Endodermal cell (in vitro differentiated cells): ENCODE measurements at regions not wholly inside any gene's neighbourhood (a gene's known extent, or its start where the extent isn't known, plus 50 kb on each side); places are given as distances from the start of the nearest gene placed in this dataset.

Source experiments
- DNase-seq: peaks from one replicate; pipeline ENCODE4 v3.0.0-alpha.2; 2017
- H3K27ac ChIP-seq: 2 replicates; pipeline ENCODE4 v1.5.1; 2013; ENCODE audit warnings: mild to moderate bottlenecking, low read depth, low read length, moderate library complexity
- H3K27me3 ChIP-seq: 2 replicates; pipeline ENCODE4 v1.6.1; 2013; ENCODE audit warnings: mild to moderate bottlenecking, low read length, moderate library complexity; ENCODE audit not compliant: insufficient read depth, control insufficient read depth, poor library complexity, severe bottlenecking
- H3K36me3 ChIP-seq: 2 replicates; pipeline ENCODE4 v1.7.0; 2013; ENCODE audit warnings: mild to moderate bottlenecking, low read length, moderate library complexity; ENCODE audit not compliant: control insufficient read depth, insufficient read depth
- H3K4me1 ChIP-seq: one replicate; pipeline ENCODE4 v1.7.0; 2013; ENCODE audit warnings: low read length; ENCODE audit not compliant: control insufficient read depth, insufficient read depth
- H3K4me3 ChIP-seq: 2 replicates; pipeline ENCODE4 v1.5.1; 2013; ENCODE audit warnings: mild to moderate bottlenecking, low read length, moderate library complexity
- H3K9ac ChIP-seq: 2 replicates; pipeline ENCODE4 v1.6.1; 2013; ENCODE audit warnings: mild to moderate bottlenecking, low read length, moderate library complexity; ENCODE audit not compliant: poor library complexity, severe bottlenecking; ENCODE audit errors: extremely low read depth
- H3K9me3 ChIP-seq: 2 replicates; pipeline ENCODE4 v1.6.1; 2013; ENCODE audit warnings: mild to moderate bottlenecking, low read length, moderate library complexity; ENCODE audit not compliant: control insufficient read depth
- H3K27ac Mint-ChIP-seq: 2 replicates; pipeline ENCODE4 v1.8.0; 2020; ENCODE audit warnings: mixed read lengths
- H3K27me3 Mint-ChIP-seq: 2 replicates; pipeline ENCODE4 v1.8.0; 2021; ENCODE audit warnings: mild to moderate bottlenecking, mixed read lengths; ENCODE audit not compliant: insufficient read depth
- H3K36me3 Mint-ChIP-seq: 2 replicates; pipeline ENCODE4 v1.8.0; 2020; ENCODE audit warnings: low read depth, mixed read lengths
- H3K4me1 Mint-ChIP-seq: 2 replicates; pipeline ENCODE4 v1.8.0; 2020; ENCODE audit warnings: mixed read lengths
- H3K4me3 Mint-ChIP-seq: 2 replicates; pipeline ENCODE4 v1.8.0; 2020; ENCODE audit warnings: mild to moderate bottlenecking, moderate library complexity, mixed read lengths
- H3K9me3 Mint-ChIP-seq: 2 replicates; pipeline ENCODE4 v1.8.0; 2020; ENCODE audit warnings: mild to moderate bottlenecking, mixed read lengths
- WGBS, 2 experiments: methylation state at CpG; one replicate each; pipeline versions ENCODE4 v1.1.5 to v1.1.7; 2013; ENCODE audit warnings: missing lambda C conversion rate in 2 of 2, mixed read lengths in 1 of 2; ENCODE audit not compliant: insufficient coverage in 1 of 2, insufficient read length in 1 of 2; 5-methylcytosine and 5-hydroxymethylcytosine counted together
- TF ChIP-seq, protein P1 (sequence below): fragments of 200-600 bp; sonication (generic); conservative IDR thresholded peaks from 2 replicates; pipeline ENCODE4 v1.5.0; 2021; ENCODE audit warnings: antibody characterized with exemption, mild to moderate bottlenecking

- Mint-ChIP-seq H3K4me3 (no peak overlapping the region), H3K36me3 (no peaks in the 10 kb centered on the region)
- WGBS, 2 experiments, result 88 to 95% methylated on average over 2 of the region's 2 CpGs
Observed at GRCh38 chr10:111523016-111523415, 446.2 kb downstream of the ADRA2A start.

GRCh38 chr10:111524134-111524533, 447.3 kb downstream of the ADRA2A start:
- no peak for DNase-seq
- Histone ChIP-seq H3K27me3 (peaks cover 29% of the 10 kb centered on the region), H3K4me1 (no peaks in the 10 kb centered on the region), H3K9me3 (no peaks in the 10 kb centered on the region), H3K27ac (no peak overlapping the region), H3K9ac (no peak overlapping the region), H3K36me3 (no peaks in the 10 kb centered on the region), H3K4me3 (no peak overlapping the region)
- Mint-ChIP-seq H3K4me3 (no peak overlapping the region), H3K4me1 (no peaks in the 10 kb centered on the region), H3K36me3 (no peaks in the 10 kb centered on the region), H3K9me3 (no peaks in the 10 kb centered on the region), H3K27ac (no peak overlapping the region), H3K27me3 (no peaks in the 10 kb centered on the region)
- TF ChIP-seq, protein P1, sequence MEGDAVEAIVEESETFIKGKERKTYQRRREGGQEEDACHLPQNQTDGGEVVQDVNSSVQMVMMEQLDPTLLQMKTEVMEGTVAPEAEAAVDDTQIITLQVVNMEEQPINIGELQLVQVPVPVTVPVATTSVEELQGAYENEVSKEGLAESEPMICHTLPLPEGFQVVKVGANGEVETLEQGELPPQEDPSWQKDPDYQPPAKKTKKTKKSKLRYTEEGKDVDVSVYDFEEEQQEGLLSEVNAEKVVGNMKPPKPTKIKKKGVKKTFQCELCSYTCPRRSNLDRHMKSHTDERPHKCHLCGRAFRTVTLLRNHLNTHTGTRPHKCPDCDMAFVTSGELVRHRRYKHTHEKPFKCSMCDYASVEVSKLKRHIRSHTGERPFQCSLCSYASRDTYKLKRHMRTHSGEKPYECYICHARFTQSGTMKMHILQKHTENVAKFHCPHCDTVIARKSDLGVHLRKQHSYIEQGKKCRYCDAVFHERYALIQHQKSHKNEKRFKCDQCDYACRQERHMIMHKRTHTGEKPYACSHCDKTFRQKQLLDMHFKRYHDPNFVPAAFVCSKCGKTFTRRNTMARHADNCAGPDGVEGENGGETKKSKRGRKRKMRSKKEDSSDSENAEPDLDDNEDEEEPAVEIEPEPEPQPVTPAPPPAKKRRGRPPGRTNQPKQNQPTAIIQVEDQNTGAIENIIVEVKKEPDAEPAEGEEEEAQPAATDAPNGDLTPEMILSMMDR, result no peak
- 88% methylated on average over 3 of the region's 3 CpGs for WGBS, 2 experiments

More at GRCh38 chr10:111523016-111523415, 446.2 kb downstream of the ADRA2A start:
- Histone ChIP-seq H3K9me3 (no peaks in the 10 kb centered on the region), H3K4me3 (no peak overlapping the region), H3K27me3 (peaks cover 40% of the 10 kb centered on the region), H3K9ac (no peak overlapping the region), H3K4me1 (no peaks in the 10 kb centered on the region), H3K27ac (no peak overlapping the region), H3K36me3 (no peaks in the 10 kb centered on the region)
- Mint-ChIP-seq H3K27me3 (no peaks in the 10 kb centered on the region), H3K4me1 (no peaks in the 10 kb centered on the region), H3K27ac (no peak overlapping the region), H3K9me3 (no peaks in the 10 kb centered on the region)
- TF ChIP-seq, protein P1, result no peak
- no peak for DNase-seq

- no peak for DNase-seq
Observed at GRCh38 chr10:111525696-111526095, 448.9 kb downstream of the ADRA2A start.

More at GRCh38 chr10:111525696-111526095, 448.9 kb downstream of the ADRA2A start:
- Histone ChIP-seq H3K9ac (no peak overlapping the region), H3K27ac (no peak overlapping the region), H3K9me3 (no peaks in the 10 kb centered on the region), H3K36me3 (no peaks in the 10 kb centered on the region), H3K4me1 (no peaks in the 10 kb centered on the region), H3K27me3 (peaks cover 19% of the 10 kb centered on the region), H3K4me3 (no peak overlapping the region)
- no peaks in the 10 kb centered on the region for H3K4me1 Mint-ChIP-seq
- no peak overlapping the region for H3K27ac Mint-ChIP-seq
- TF ChIP-seq, protein P1, result no peak
- no peaks in the 10 kb centered on the region for H3K27me3 Mint-ChIP-seq
- H3K36me3 Mint-ChIP-seq, result no peaks in the 10 kb centered on the region
- no peaks in the 10 kb centered on the region for H3K9me3 Mint-ChIP-seq
- no peak overlapping the region for H3K4me3 Mint-ChIP-seq
